Colonic mucosa (tissue), 4 donors: ENCODE measurements at regions not wholly inside any gene's neighbourhood (a gene's known extent, or its start where the extent isn't known, plus 50 kb on each side); places are given as distances from the start of the nearest gene placed in this dataset.

ENCODE experiments used
- DNase-seq: peaks from one replicate; pipeline ENCODE4 v3.0.0-alpha.2; 2020
- H3K27ac ChIP-seq: fragments of 200-600 bp; one replicate; pipeline ENCODE4 v1.8.0; 2021
- H3K27me3 ChIP-seq: fragments of 200-600 bp; one replicate; pipeline ENCODE4 v1.8.0; 2021
- H3K36me3 ChIP-seq: fragments of 200-600 bp; one replicate; pipeline ENCODE4 v1.8.0; 2021
- H3K4me1 ChIP-seq: fragments of 200-600 bp; one replicate; pipeline ENCODE4 v1.8.0; 2021; ENCODE audit warnings: mild to moderate bottlenecking
- H3K4me3 ChIP-seq: fragments of 200-600 bp; one replicate; pipeline ENCODE4 v1.8.0; 2021
- H3K9ac ChIP-seq, 2 donors: one replicate each; pipeline ENCODE4 v1.7.0; 2013; ENCODE audit warnings: control low read depth in 2 of 2, low read depth in 2 of 2, low read length in 2 of 2
- H3K9me3 ChIP-seq: fragments of 200-600 bp; one replicate; pipeline ENCODE4 v1.8.0; 2021
- intact Hi-C: fragments of 100-400 bp; cut with DNase I; formaldehyde crosslinking; loops from one replicate; pipeline ENCODE4 v1.14.1; 2022
- TF ChIP-seq, protein P1 (sequence below): fragments of 200-600 bp; IDR thresholded peaks from one replicate; pipeline ENCODE4 v1.8.0; 2022; ENCODE audit warnings: antibody characterized with exemption, mild to moderate bottlenecking
- donor health status: healthy.
- donor health status: DM: no; HTN: no; CAD: no.
- donor health status: DM: no; HTN: no; CAD: no.

DNA sequence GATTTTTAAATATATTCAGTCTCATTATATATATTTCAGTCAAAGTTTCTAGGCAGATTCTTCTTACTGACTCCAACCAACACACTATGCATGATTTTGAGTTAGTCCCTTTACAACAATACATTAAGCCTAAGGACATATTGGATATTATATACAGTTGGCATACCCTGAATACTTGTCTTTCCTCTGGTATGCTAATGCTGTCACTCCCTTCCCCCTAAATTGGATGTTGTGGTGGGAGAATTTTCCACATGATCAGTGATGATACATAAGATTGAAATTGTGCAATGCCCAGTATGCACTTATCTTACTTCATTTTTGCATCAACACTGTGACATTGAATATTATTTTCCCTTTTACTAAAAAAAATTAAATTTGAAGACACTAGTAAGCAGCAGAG lies 935.2 kb downstream of the PCDH7 start:
- DNase-seq: no peak
- Histone ChIP-seq H3K27ac (no peak overlapping the region), H3K4me1 (no peaks in the 10 kb centered on the region), H3K9ac (no peak overlapping the region), H3K9me3 (no peaks in the 10 kb centered on the region), H3K27me3 (no peaks in the 10 kb centered on the region), H3K4me3 (no peak overlapping the region), H3K36me3 (no peaks in the 10 kb centered on the region)
- intact Hi-C loops: no loop called here
- TF ChIP-seq, protein P1, sequence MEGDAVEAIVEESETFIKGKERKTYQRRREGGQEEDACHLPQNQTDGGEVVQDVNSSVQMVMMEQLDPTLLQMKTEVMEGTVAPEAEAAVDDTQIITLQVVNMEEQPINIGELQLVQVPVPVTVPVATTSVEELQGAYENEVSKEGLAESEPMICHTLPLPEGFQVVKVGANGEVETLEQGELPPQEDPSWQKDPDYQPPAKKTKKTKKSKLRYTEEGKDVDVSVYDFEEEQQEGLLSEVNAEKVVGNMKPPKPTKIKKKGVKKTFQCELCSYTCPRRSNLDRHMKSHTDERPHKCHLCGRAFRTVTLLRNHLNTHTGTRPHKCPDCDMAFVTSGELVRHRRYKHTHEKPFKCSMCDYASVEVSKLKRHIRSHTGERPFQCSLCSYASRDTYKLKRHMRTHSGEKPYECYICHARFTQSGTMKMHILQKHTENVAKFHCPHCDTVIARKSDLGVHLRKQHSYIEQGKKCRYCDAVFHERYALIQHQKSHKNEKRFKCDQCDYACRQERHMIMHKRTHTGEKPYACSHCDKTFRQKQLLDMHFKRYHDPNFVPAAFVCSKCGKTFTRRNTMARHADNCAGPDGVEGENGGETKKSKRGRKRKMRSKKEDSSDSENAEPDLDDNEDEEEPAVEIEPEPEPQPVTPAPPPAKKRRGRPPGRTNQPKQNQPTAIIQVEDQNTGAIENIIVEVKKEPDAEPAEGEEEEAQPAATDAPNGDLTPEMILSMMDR: no peak

DNA sequence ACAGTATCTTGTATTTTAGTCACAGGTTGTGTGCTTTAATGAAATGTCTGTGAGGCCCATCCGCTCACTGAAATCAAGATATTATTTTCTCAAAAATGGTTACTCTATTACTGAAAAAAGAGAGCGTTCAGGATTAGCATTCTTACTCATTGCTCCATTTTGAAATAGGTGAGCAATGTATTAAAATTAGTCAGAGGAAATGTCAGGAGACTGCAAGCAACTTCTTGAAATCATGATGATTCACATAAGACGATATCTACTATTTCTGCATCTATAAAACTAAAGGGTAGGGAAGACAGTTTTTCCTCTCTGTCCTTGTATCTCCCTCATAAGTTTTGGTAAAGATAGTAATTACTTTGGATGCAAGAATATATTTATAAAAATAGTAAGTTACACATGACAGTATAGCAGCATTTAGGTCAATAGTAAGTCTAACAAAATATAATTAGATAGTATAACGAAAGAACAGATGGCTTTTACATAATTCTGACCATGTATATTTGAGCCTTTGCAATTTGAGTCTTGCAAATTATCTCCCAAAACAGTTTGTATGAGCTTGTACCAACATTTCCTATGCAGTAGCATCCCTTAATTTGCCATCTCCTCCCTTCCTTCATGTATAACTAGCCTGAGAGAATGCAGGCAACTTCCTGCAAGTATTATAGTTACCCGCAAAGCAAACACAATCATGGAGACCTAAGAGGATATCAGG lies 937.8 kb downstream of the PCDH7 start:
- no peak overlapping the region for H3K4me3 ChIP-seq
- no peak overlapping the region for H3K9ac ChIP-seq
- H3K9me3 ChIP-seq: no peaks in the 10 kb centered on the region
- DNase-seq: no peak
- intact Hi-C loops: no loop called here
- no peak overlapping the region for H3K27ac ChIP-seq
- H3K27me3 ChIP-seq: no peaks in the 10 kb centered on the region
- H3K4me1 ChIP-seq: no peaks in the 10 kb centered on the region
- TF ChIP-seq, protein P1: no peak
- no peaks in the 10 kb centered on the region for H3K36me3 ChIP-seq

DNA sequence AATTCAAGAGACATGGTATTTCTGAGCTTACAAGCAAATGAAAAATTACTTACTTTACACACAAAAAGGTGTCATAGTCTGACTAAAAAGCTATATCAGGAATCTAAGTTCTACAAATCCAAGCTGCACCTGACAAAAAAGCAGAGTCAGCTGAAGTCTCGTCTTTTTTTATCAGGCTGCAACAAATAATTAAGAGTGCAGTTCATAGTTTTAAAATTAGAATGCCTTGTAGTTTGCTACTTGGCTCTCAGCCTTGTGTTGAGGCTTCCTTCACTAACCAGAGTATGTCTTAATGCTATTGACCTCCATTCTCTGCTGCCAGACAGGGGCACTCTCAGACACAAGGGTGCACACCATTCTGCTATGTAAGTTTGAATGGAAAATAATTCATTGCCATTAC lies 940.7 kb downstream of the PCDH7 start:
- Histone ChIP-seq H3K27ac (no peak overlapping the region), H3K36me3 (no peaks in the 10 kb centered on the region), H3K4me3 (no peak overlapping the region), H3K4me1 (no peaks in the 10 kb centered on the region), H3K27me3 (no peaks in the 10 kb centered on the region), H3K9me3 (no peaks in the 10 kb centered on the region), H3K9ac (no peak overlapping the region)
- intact Hi-C loops: no loop called here
- no peak for DNase-seq
- TF ChIP-seq, protein P1: no peak

DNA sequence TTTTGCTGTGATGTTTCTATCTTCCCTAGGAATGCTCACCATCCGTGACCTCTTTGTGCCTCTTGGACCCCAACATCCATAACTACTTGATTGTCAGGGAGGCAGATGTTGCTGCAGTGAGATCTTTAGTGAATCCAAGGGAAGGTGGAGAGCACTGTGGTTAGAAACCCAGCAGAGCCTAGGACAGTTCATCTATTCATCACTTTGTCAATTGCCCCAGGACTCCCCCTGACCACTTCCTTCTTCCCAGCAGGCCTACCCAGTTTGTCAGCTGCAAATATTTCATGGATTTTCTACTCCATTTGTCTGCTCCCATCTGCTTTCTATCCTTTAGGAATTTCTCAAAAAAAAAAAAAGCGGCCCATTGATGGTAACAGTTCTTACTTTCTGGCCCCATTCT lies 942.8 kb downstream of the PCDH7 start:
- no peaks in the 10 kb centered on the region for H3K36me3 ChIP-seq
- no peaks in the 10 kb centered on the region for H3K27me3 ChIP-seq
- no peaks in the 10 kb centered on the region for H3K9me3 ChIP-seq
- no peak for DNase-seq
- H3K27ac ChIP-seq: no peak overlapping the region
- intact Hi-C loops: no loop called here
- no peak overlapping the region for H3K9ac ChIP-seq
- no peaks in the 10 kb centered on the region for H3K4me1 ChIP-seq
- H3K4me3 ChIP-seq: no peak overlapping the region
- TF ChIP-seq, protein P1: no peak

DNA sequence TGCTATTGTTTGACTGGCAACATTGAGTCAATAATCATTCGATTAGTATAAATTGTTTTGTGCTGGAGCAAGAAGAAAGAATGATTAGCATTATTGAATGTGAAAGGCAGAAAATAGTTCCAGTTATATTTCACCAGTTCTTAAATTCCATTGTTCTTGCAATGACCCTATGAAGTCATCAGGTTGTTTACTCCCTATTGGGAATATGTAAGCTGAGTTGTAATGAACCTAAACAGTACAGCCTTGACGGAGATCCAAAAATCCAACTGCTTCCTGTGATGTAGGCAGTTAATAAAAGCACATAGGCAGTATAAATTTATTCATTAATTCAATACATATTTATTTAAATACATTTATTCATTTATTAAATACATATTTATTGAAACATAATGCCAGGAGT lies 947.5 kb downstream of the PCDH7 start:
- no peaks in the 10 kb centered on the region for H3K4me1 ChIP-seq
- no peaks in the 10 kb centered on the region for H3K36me3 ChIP-seq
- TF ChIP-seq, protein P1: no peak
- H3K4me3 ChIP-seq: no peak overlapping the region
- H3K27me3 ChIP-seq: no peaks in the 10 kb centered on the region
- no peak for DNase-seq
- intact Hi-C loops: no loop called here
- no peaks in the 10 kb centered on the region for H3K9me3 ChIP-seq
- no peak overlapping the region for H3K27ac ChIP-seq
- H3K9ac ChIP-seq: no peak overlapping the region
